Activated CD4-positive, alpha-beta T cell treated with anti-CD3 and anti-CD28 coated beads, Interleukin-2, amount 50 U/mL, for 1 hour (primary cell): ENCODE measurements at regions not wholly inside any gene's neighbourhood (a gene's known extent, or its start where the extent isn't known, plus 50 kb on each side); places are given as distances from the start of the nearest gene placed in this dataset.
"Not testable (repeated sequence)": the region's sequence is repeated elsewhere in the genome, so short reads cannot be mapped to it uniquely, and the experiment has no call there.

ENCODE experiments used
- DNase-seq: peaks from one replicate; pipeline ENCODE4 v3.0.0-alpha.2; 2020

DNA sequence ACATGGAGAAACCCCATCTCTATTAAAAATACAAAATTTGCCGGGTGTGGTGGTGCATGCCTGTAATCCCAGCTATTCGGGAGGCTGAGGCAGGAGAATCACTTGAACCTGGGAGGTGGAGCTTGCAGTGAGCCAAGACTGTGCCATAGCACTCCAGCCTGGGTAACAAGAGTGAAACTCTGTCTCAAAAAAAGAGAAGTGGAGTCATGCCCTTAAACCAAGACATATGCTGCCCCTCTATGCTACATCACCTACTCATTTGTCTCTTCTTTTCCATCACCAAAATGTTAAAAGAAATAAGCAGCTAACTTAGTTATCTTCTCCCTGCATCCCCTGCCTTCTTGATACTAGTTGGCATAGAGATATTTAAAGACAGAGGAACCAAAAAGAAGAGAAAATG lies 63.4 kb upstream of the RBPJ start:
- DNase-seq: not testable (repeated sequence)

GRCh38 chr4:26257850-26258249 lies 63.0 kb upstream of the RBPJ start:
- DNase-seq: no peak

DNA sequence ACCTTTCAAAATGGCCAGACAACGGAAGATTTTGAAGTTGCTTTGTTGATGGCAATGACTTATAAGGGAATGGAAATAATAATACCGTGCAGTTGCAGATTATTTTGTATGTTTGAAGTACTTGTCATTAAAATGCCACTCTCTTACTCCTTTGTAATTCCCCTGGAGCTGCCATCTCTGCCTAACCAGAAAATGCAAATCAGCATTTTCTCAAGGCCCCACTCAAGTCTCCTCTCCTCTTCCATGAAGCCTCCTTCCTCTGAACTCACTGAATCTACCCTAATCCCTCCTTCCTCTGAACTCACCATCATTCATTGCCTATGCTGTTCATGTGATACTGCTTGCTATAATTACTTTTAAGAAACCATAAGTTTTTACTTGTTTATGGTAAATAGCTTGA lies 60.2 kb upstream of the RBPJ start:
- no peak for DNase-seq

- no peak for DNase-seq
Measured at GRCh38 chr4:26261405-26261804, 59.4 kb upstream of the RBPJ start.

DNA sequence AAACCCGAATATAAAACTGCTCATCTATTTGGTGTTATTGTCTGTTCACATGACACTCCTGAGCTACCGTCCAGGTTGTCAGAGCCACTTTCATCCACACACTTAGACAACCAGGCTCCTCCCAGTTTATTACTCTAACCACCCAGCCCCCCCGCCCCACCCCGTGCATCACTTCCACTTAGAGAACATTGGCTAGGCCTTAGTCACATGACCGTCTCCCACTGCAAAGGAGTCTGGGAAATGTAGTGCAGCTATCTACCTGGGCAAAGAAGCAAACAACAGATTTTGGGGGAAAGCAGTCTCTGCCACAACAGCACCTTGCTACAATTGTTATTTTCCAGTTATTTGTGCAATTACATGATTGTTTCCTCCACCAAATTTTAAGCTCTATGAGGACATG lies 57.6 kb upstream of the RBPJ start:
- DNase-seq: no peak

DNA sequence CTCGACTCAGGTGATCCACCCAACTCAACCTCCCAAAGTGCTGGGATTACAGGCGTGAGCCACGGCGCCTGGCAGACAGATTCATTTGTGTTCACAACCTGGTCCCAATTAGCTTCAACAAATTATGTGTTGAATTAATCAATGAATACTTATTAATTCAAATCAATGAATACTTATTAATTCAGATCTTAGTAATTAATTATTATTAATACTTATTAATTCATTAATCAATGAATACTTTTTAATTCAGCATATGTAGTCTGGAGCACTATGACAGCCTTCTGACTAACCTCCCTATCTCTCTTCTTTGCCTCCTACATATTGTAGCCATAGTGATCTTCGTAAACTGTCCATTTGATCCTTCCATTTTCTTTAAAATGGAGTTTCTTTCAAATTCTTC lies 56.7 kb upstream of the RBPJ start:
- no peak for DNase-seq

GRCh38 chr4:26267087-26267486 lies 53.7 kb upstream of the RBPJ start:
- no peak for DNase-seq

DNA sequence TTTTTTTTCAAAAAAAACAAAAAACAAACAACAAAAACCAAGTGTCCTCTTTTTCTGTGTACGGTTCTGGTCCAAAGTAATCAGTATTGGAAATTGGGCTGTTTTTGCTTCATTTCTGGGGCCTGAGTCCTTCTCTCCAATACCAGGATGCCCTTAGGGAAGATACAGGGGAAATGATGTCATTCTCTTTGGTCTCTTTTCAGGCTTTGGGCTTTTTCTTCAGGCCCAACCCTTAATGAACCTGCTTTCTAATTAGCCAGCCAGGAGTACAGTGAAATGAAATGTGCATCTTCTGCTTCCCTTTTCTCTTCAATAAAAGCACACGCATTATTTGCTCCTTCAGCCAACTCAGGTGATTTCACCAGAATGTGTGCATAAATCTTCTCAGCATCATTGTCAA lies 52.6 kb upstream of the RBPJ start:
- no peak for DNase-seq

GRCh38 chr4:26269038-26269437 lies 51.8 kb upstream of the RBPJ start:
- no peak for DNase-seq
